H9 (cell line): ENCODE measurements at regions not wholly inside any gene's neighbourhood (a gene's known extent, or its start where the extent isn't known, plus 50 kb on each side); places are given as distances from the start of the nearest gene placed in this dataset.

Experiments
- DNase-seq: peaks from one replicate; pipeline ENCODE4 v3.0.0-alpha.2; 2017
- H2AFZ ChIP-seq: one replicate; pipeline ENCODE4 v1.6.1; 2013; ENCODE audit warnings: mild to moderate bottlenecking, low read length, control low read depth, moderate library complexity
- H2AK5ac ChIP-seq: 2 replicates; pipeline ENCODE4 v1.6.1; 2013; ENCODE audit warnings: low read length, control low read depth, mixed read lengths; ENCODE audit not compliant: insufficient read length
- H2BK120ac ChIP-seq: one replicate; pipeline ENCODE4 v1.6.1; 2013; ENCODE audit warnings: low read depth, mild to moderate bottlenecking, low read length, control low read depth, inconsistent platforms; ENCODE audit not compliant: poor library complexity, severe bottlenecking
- H2BK12ac ChIP-seq: 2 replicates; pipeline ENCODE4 v1.6.1; 2013; ENCODE audit warnings: low read length, control low read depth, mixed read lengths, low read depth; ENCODE audit not compliant: insufficient read length
- H2BK15ac ChIP-seq: 2 replicates; pipeline ENCODE4 v1.6.1; 2013; ENCODE audit warnings: low read depth, low read length, control low read depth
- H2BK20ac ChIP-seq: one replicate; pipeline ENCODE4 v1.6.1; 2013; ENCODE audit warnings: low read depth, mild to moderate bottlenecking, low read length, control low read depth, inconsistent platforms; ENCODE audit not compliant: poor library complexity, severe bottlenecking
- H2BK5ac ChIP-seq: 2 replicates; pipeline ENCODE4 v1.6.1; 2013; ENCODE audit warnings: low read length, control low read depth, mixed read lengths; ENCODE audit not compliant: insufficient read length
- H3K14ac ChIP-seq: 2 replicates; pipeline ENCODE4 v1.6.1; 2013; ENCODE audit warnings: low read length, control low read depth; ENCODE audit not compliant: insufficient read depth
- H3K18ac ChIP-seq: 2 replicates; pipeline ENCODE4 v1.6.1; 2013; ENCODE audit warnings: low read depth, mild to moderate bottlenecking, mixed read lengths, low read length, control low read depth; ENCODE audit not compliant: insufficient read length
- H3K23ac ChIP-seq: 2 replicates; pipeline ENCODE4 v1.6.1; 2013; ENCODE audit warnings: low read length, control low read depth, mixed read lengths, low read depth; ENCODE audit not compliant: insufficient read length
- H3K23me2 ChIP-seq: 2 replicates; pipeline ENCODE4 v1.6.1; 2013; ENCODE audit warnings: low read depth, mild to moderate bottlenecking, mixed read lengths, low read length, control low read depth; ENCODE audit not compliant: insufficient read length, poor library complexity, severe bottlenecking
- H3K27ac ChIP-seq: 2 replicates; pipeline ENCODE4 v1.5.1; 2013; ENCODE audit warnings: low read length, control low read depth, mixed read lengths, low read depth; ENCODE audit not compliant: insufficient read length
- H3K27me3 ChIP-seq: 2 replicates; pipeline ENCODE4 v1.6.1; 2013; ENCODE audit warnings: low read length, control low read depth, inconsistent platforms; ENCODE audit not compliant: insufficient read depth
- H3K4ac ChIP-seq: 2 replicates; pipeline ENCODE4 v1.6.1; 2013; ENCODE audit warnings: low read depth, mild to moderate bottlenecking, control low read depth, inconsistent platforms, low read length, moderate library complexity
- H3K4me1 ChIP-seq: 2 replicates; pipeline ENCODE4 v1.6.1; 2013; ENCODE audit warnings: low read length, control low read depth, inconsistent platforms; ENCODE audit not compliant: insufficient read depth
- H3K4me2 ChIP-seq: 2 replicates; pipeline ENCODE4 v1.6.1; 2013; ENCODE audit warnings: low read length, control low read depth, mixed read lengths; ENCODE audit not compliant: insufficient read length, insufficient read depth
- H3K56ac ChIP-seq: 2 replicates; pipeline ENCODE4 v1.6.1; 2013; ENCODE audit warnings: low read depth, mild to moderate bottlenecking, mixed read lengths, low read length, control low read depth; ENCODE audit not compliant: insufficient read length
- H3K79me1 ChIP-seq: 2 replicates; pipeline ENCODE4 v1.6.1; 2013; ENCODE audit warnings: low read depth, mild to moderate bottlenecking, moderate library complexity, low read length, control low read depth, inconsistent platforms; ENCODE audit not compliant: insufficient read depth, poor library complexity, severe bottlenecking
- H3K79me2 ChIP-seq: 2 replicates; pipeline ENCODE4 v1.6.1; 2013; ENCODE audit warnings: low read length, control low read depth, inconsistent platforms; ENCODE audit not compliant: insufficient read depth
- H3K9ac ChIP-seq: 2 replicates; pipeline ENCODE4 v1.6.1; 2013; ENCODE audit warnings: low read length, control low read depth, mixed read lengths; ENCODE audit not compliant: insufficient read length; ENCODE audit errors: extremely low read depth
- H3K9me3 ChIP-seq: one replicate; pipeline ENCODE4 v1.6.1; 2013; ENCODE audit warnings: low read depth, low read length, inconsistent platforms; ENCODE audit not compliant: control insufficient read depth
- H3T11ph ChIP-seq: one replicate; pipeline ENCODE4 v1.6.1; 2013; ENCODE audit warnings: mild to moderate bottlenecking, low read length, control low read depth, inconsistent platforms
- H4K20me1 ChIP-seq: one replicate; pipeline ENCODE4 v1.6.1; 2013; ENCODE audit not compliant: control insufficient read depth, insufficient read length, insufficient read depth
- H4K5ac ChIP-seq: 2 replicates; pipeline ENCODE4 v1.6.1; 2013; ENCODE audit warnings: low read depth, mild to moderate bottlenecking, mixed read lengths, low read length, control low read depth; ENCODE audit not compliant: insufficient read length
- H4K8ac ChIP-seq: replicated peaks from 2 replicates; pipeline ENCODE4 v1.6.1; 2013; ENCODE audit warnings: low read length, control low read depth, mixed read lengths, low read depth; ENCODE audit not compliant: insufficient read length
- H4K91ac ChIP-seq: 2 replicates; pipeline ENCODE4 v1.6.1; 2013; ENCODE audit warnings: low read depth, mild to moderate bottlenecking, moderate library complexity, mixed read lengths, low read length, control low read depth; ENCODE audit not compliant: insufficient read length
- H3K27ac Mint-ChIP-seq, 3 experiments: 2 replicates in 2 of 3; 3 replicates in 1 of 3; pipeline ENCODE4 v1.8.0; 2020 to 2021; ENCODE audit warnings: mixed read lengths in 3 of 3, mild to moderate bottlenecking in 1 of 3, moderate library complexity in 1 of 3
- H3K27me3 Mint-ChIP-seq: 2 replicates; pipeline ENCODE4 v1.8.0; 2021; ENCODE audit warnings: low read depth, mild to moderate bottlenecking, moderate library complexity, mixed read lengths
- H3K36me3 Mint-ChIP-seq, 3 experiments: 2 replicates in 2 of 3; 3 replicates in 1 of 3; pipeline ENCODE4 v1.8.0; 2020 to 2021; ENCODE audit warnings: low read depth in 3 of 3, mixed read lengths in 3 of 3; ENCODE audit not compliant: insufficient read depth in 1 of 3
- H3K4me1 Mint-ChIP-seq, 2 experiments: 2 replicates each; pipeline ENCODE4 v1.8.0; 2020; ENCODE audit warnings: mixed read lengths in 2 of 2
- H3K4me3 Mint-ChIP-seq, 2 experiments: 2 replicates in 1 of 2; 3 replicates in 1 of 2; pipeline ENCODE4 v1.8.0; 2020 to 2021; ENCODE audit warnings: mild to moderate bottlenecking in 2 of 2, mixed read lengths in 2 of 2, moderate library complexity in 1 of 2
- H3K9me3 Mint-ChIP-seq, 2 experiments: 2 replicates in 1 of 2; 3 replicates in 1 of 2; pipeline ENCODE4 v1.8.0; 2020; ENCODE audit warnings: mild to moderate bottlenecking in 2 of 2, mixed read lengths in 2 of 2, moderate library complexity in 1 of 2
- WGBS: extraction: QIAGEN DNeasy Blood & Tissue Kit; methylation state at CpG from one replicate; pipeline ENCODE4 v1.1.7; 2013; ENCODE audit warnings: missing lambda C conversion rate, low lambda C conversion rate, mixed read lengths; ENCODE audit not compliant: insufficient read length; ENCODE audit errors: extremely low coverage; 5-methylcytosine and 5-hydroxymethylcytosine counted together
- TF ChIP-seq, protein P1 (sequence below): fragments of 200-600 bp; sonication (generic); conservative IDR thresholded peaks from 3 replicates; pipeline ENCODE4 v1.8.0; 2021; ENCODE audit warnings: antibody characterized with exemption, mild to moderate bottlenecking

DNA sequence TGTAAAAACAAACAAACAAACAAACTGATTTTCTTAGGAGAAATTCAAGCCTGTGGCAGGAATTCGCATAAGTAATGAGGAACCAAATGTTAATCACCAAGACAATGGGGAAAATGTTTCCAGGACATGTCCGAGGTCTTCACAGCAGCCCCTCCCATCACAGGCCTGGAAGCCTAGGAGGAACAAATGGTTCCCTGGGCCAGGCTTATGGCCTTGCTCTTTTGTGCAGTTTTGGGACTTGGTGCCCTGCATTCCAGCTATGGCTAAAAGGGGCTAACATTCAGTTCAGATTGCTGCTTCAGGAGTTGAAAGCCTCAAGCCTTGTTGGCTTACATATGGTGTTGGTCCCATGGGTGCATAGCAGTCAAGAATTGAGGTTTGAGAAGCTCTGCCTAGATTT is 1372.7 kb upstream of the CITED2 start:
- no peak overlapping the region for H2AK5ac ChIP-seq
- no peak overlapping the region for H3K9ac ChIP-seq
- no peak overlapping the region for H4K91ac ChIP-seq
- H3K4me1 ChIP-seq, result no peaks in the 10 kb centered on the region
- no peak overlapping the region for H4K5ac ChIP-seq
- no peak overlapping the region for H3K23ac ChIP-seq
- no peak overlapping the region for H4K8ac ChIP-seq
- no peaks in the 10 kb centered on the region for H3K79me1 ChIP-seq
- H3K18ac ChIP-seq, result no peak overlapping the region
- no peak overlapping the region for H2BK5ac ChIP-seq
- Mint-ChIP-seq H3K9me3 (peaks cover 39 to 42% of the 10 kb centered on the region in 2 experiments), H3K36me3 (peaks cover 10 to 35% (median 31%) of the 10 kb centered on the region in 3 experiments), H3K27me3 (no peaks in the 10 kb centered on the region), H3K4me1 (no peaks in the 10 kb centered on the region), H3K4me3 (no peak overlapping the region; a peak in 1 of 5 replicates), H3K27ac (no peak overlapping the region)
- H3K4me2 ChIP-seq, result no peak overlapping the region
- WGBS, result no CpG with 5 or more reads among the region's 2 CpGs
- H2BK12ac ChIP-seq, result no peak overlapping the region
- no peak overlapping the region for H2BK15ac ChIP-seq
- no peak overlapping the region for H3T11ph ChIP-seq
- H3K14ac ChIP-seq, result no peak overlapping the region
- H3K4ac ChIP-seq, result no peak overlapping the region
- TF ChIP-seq, protein P1, sequence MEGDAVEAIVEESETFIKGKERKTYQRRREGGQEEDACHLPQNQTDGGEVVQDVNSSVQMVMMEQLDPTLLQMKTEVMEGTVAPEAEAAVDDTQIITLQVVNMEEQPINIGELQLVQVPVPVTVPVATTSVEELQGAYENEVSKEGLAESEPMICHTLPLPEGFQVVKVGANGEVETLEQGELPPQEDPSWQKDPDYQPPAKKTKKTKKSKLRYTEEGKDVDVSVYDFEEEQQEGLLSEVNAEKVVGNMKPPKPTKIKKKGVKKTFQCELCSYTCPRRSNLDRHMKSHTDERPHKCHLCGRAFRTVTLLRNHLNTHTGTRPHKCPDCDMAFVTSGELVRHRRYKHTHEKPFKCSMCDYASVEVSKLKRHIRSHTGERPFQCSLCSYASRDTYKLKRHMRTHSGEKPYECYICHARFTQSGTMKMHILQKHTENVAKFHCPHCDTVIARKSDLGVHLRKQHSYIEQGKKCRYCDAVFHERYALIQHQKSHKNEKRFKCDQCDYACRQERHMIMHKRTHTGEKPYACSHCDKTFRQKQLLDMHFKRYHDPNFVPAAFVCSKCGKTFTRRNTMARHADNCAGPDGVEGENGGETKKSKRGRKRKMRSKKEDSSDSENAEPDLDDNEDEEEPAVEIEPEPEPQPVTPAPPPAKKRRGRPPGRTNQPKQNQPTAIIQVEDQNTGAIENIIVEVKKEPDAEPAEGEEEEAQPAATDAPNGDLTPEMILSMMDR, result no peak
- H3K27me3 ChIP-seq, result no peaks in the 10 kb centered on the region
- no peak overlapping the region for H2AFZ ChIP-seq
- no peak overlapping the region for H2BK20ac ChIP-seq
- no peaks in the 10 kb centered on the region for H3K79me2 ChIP-seq
- no peaks in the 10 kb centered on the region for H4K20me1 ChIP-seq
- no peak for DNase-seq
- peaks cover 15% of the 10 kb centered on the region for H3K9me3 ChIP-seq
- no peak overlapping the region for H2BK120ac ChIP-seq
- no peaks in the 10 kb centered on the region for H3K23me2 ChIP-seq
- no peak overlapping the region for H3K56ac ChIP-seq
- no peak overlapping the region for H3K27ac ChIP-seq
